ENCODE measurements at regions not wholly inside any gene's neighbourhood (a gene's known extent, or its start where the extent isn't known, plus 50 kb on each side); places are given as distances from the start of the nearest gene placed in this dataset.
A peak's percentile ranks its signal among the peaks of the same experiment; 100 is the strongest.

DNA sequence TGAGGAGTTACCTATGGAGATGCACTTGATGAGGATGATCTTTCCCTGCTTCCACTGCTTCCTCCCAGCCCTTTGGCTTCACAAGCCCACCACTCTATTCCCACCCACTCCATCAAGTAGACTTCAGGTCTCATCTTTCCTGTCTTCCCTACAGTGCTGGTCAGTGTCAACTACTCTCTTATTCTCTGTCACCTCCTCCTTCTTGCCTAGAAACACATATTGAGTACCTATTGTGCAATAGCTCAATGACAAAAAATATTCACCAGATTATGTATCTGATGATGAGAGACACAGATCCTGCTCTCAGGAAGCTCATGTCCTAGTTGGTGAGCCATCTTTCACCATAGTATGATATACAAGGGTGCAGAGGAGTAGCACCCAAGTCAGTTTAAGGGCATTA lies 82.2 kb upstream of the NFASC start:
- Histone ChIP-seq H3K4me1 (ENCODE audit: insufficient read depth, low read length, severe bottlenecking) (no peaks in the 10 kb centered on the region), H4K20me1 (ENCODE audit: insufficient read depth, low read length) (no peaks in the 10 kb centered on the region), H3F3A (ENCODE audit: insufficient read depth, low read length) (no peaks in the 10 kb centered on the region), H3K9me3 (ENCODE audit: low read length) (no peaks in the 10 kb centered on the region), H2AFZ (ENCODE audit: low read length) (no peak overlapping the region), H3K9ac (ENCODE audit: low read length) (no peak overlapping the region), H3K27ac (ENCODE audit: low read depth, low read length, poor library complexity, severe bottlenecking) (no peak overlapping the region), H3K79me2 (ENCODE audit: insufficient read depth, low read length) (no peaks in the 10 kb centered on the region), H3K36me3 (ENCODE audit: insufficient read depth, low read length) (no peaks in the 10 kb centered on the region), H3K9me2 (ENCODE audit: low read depth, low read length) (no peaks in the 10 kb centered on the region), H3K27me3 (ENCODE audit: insufficient read depth, low read length) (no peaks in the 10 kb centered on the region), H3K4me3 (ENCODE audit: low read depth, low read length, poor library complexity, severe bottlenecking) (no peak overlapping the region), H3K4me2 (ENCODE audit: low read length) (no peak overlapping the region)
- TF ChIP-seq EZH2 (IDR thresholded peaks at IDR 0.05; ENCODE audit: borderline replicate concordance, low read length) (no peak), CTCF (IDR thresholded peaks at IDR 0.05; ENCODE audit: low read length) (no peak)

DNA sequence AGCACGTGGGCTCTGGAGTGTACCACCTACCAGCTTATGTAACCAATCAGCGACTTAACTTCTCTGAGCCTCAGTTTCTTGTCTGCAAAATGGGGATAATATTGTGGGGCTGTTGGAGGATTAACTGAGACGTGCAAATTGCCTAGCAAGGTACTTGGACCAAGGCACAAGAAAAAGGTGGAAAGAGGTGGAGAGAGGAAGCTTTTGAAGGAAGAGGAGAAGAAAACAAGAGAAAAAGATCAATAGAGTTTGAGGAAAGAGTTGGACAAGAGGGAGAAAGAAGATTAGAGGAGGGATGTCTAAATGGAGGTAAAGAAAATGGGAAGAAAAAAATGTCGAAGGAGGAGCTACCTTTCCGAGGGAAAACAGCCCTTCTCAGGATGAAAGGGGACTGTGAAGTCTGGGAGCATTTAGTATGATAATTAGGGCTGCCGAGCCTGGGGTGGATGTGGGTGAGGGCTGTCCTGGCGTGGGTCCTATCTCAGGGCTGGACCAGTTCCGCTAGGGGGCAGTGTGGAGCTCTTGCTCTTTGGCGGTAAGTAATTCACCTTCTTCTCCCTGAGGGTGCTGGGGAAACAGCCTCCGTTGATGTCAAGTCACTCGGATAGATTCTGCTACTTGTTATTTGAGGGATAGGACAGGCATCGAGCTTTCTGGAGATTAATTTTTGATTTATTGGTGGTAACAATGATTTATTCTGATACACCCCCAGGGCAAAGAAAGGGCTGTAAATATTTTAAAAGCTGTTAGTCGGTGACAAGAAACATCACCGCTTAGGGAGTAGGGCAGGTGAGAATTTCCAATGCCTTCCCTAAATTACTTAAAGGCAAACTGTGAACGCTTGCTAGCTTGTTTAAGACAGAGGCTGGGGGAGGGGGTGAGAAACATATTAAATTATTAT lies 79.0 kb upstream of the NFASC start:
- Histone ChIP-seq H2AFZ (ENCODE audit: low read length) (no peak overlapping the region), H3K4me1 (ENCODE audit: insufficient read depth, low read length, severe bottlenecking) (no peaks in the 10 kb centered on the region), H3K36me3 (ENCODE audit: insufficient read depth, low read length) (no peaks in the 10 kb centered on the region), H3K9me2 (ENCODE audit: low read depth, low read length) (no peaks in the 10 kb centered on the region), H3K27me3 (ENCODE audit: insufficient read depth, low read length) (no peaks in the 10 kb centered on the region), H3F3A (ENCODE audit: insufficient read depth, low read length) (no peaks in the 10 kb centered on the region), H3K79me2 (ENCODE audit: insufficient read depth, low read length) (no peaks in the 10 kb centered on the region), H3K9me3 (ENCODE audit: low read length) (no peaks in the 10 kb centered on the region), H3K27ac (ENCODE audit: low read depth, low read length, poor library complexity, severe bottlenecking) (no peak overlapping the region), H3K9ac (ENCODE audit: low read length) (no peak overlapping the region), H4K20me1 (ENCODE audit: insufficient read depth, low read length) (no peaks in the 10 kb centered on the region), H3K4me2 (ENCODE audit: low read length) (no peak overlapping the region), H3K4me3 (ENCODE audit: low read depth, low read length, poor library complexity, severe bottlenecking) (no peak overlapping the region)
- TF ChIP-seq EZH2 (IDR thresholded peaks at IDR 0.05; ENCODE audit: borderline replicate concordance, low read length) (no peak), CTCF (IDR thresholded peaks at IDR 0.05; ENCODE audit: low read length) (peak; percentile 80)

DNA sequence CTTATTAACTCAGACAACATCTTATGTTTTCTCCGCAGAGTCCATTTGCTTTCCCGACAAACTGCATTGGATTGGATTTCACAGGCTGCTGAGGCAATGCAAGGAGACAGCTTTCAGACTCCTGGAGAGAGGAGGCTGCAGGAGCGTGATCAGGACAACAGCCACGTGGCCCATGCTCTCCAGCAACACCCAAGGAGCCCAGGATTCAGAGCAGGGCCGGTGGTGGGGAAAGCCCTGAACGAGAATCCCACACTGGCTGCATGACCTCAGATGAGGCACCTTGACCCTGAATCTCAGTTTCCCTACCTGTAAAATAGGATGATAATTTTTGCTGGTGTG lies 78.3 kb upstream of the NFASC start:
- no peaks in the 10 kb centered on the region for H3F3A ChIP-seq (ENCODE audit: insufficient read depth, low read length)
- no peaks in the 10 kb centered on the region for H3K36me3 ChIP-seq (ENCODE audit: insufficient read depth, low read length)
- H2AFZ ChIP-seq (ENCODE audit: low read length), result no peak overlapping the region
- H4K20me1 ChIP-seq (ENCODE audit: insufficient read depth, low read length), result no peaks in the 10 kb centered on the region
- no peaks in the 10 kb centered on the region for H3K79me2 ChIP-seq (ENCODE audit: insufficient read depth, low read length)
- no peak overlapping the region for H3K9ac ChIP-seq (ENCODE audit: low read length)
- H3K4me2 ChIP-seq (ENCODE audit: low read length), result no peak overlapping the region
- no peaks in the 10 kb centered on the region for H3K9me3 ChIP-seq (ENCODE audit: low read length)
- no peak for TF ChIP-seq EZH2 (IDR thresholded peaks at IDR 0.05; ENCODE audit: borderline replicate concordance, low read length)
- no peak for TF ChIP-seq CTCF (IDR thresholded peaks at IDR 0.05; ENCODE audit: low read length)
- H3K9me2 ChIP-seq (ENCODE audit: low read depth, low read length), result no peaks in the 10 kb centered on the region
- H3K27me3 ChIP-seq (ENCODE audit: insufficient read depth, low read length), result no peaks in the 10 kb centered on the region
- H3K4me1 ChIP-seq (ENCODE audit: insufficient read depth, low read length, severe bottlenecking), result no peaks in the 10 kb centered on the region
- no peak overlapping the region for H3K4me3 ChIP-seq (ENCODE audit: low read depth, low read length, poor library complexity, severe bottlenecking)
- H3K27ac ChIP-seq (ENCODE audit: low read depth, low read length, poor library complexity, severe bottlenecking), result no peak overlapping the region
